ENCODE measurements at regions not wholly inside any gene's neighbourhood (a gene's known extent, or its start where the extent isn't known, plus 50 kb on each side); places are given as distances from the start of the nearest gene placed in this dataset.

DNA sequence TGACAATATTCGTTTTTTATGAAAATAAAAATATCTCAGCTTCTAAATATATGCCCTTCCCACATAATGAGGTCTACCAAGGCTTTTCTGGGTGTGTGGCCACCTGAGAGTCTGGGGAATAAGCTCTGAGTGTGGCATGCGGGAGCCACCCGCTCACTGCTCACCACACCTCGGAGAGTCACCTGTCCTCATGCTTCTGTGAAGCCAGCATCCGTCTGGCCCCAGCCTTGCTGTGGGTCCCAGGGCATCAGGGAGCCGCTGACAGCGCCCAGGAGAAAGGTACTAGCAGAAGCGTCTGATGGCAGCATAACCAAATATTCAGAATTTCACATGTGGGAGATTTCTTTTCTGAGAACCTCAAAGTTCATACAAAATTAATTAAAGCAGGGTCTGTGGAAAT, 133.2 kb upstream of the IRX4 start:
- no peak for DNase-seq

GRCh38 chr5:2015124-2015848, 132.6 kb upstream of the IRX4 start:
- no peak for DNase-seq

GRCh38 chr5:2014058-2014610, 131.4 kb upstream of the IRX4 start:
- DNase-seq = no peak

GRCh38 chr5:2013301-2014057, 130.8 kb upstream of the IRX4 start:
- DNase-seq = no peak

GRCh38 chr5:2012885-2013284, 130.2 kb upstream of the IRX4 start:
- no peak for DNase-seq

DNA sequence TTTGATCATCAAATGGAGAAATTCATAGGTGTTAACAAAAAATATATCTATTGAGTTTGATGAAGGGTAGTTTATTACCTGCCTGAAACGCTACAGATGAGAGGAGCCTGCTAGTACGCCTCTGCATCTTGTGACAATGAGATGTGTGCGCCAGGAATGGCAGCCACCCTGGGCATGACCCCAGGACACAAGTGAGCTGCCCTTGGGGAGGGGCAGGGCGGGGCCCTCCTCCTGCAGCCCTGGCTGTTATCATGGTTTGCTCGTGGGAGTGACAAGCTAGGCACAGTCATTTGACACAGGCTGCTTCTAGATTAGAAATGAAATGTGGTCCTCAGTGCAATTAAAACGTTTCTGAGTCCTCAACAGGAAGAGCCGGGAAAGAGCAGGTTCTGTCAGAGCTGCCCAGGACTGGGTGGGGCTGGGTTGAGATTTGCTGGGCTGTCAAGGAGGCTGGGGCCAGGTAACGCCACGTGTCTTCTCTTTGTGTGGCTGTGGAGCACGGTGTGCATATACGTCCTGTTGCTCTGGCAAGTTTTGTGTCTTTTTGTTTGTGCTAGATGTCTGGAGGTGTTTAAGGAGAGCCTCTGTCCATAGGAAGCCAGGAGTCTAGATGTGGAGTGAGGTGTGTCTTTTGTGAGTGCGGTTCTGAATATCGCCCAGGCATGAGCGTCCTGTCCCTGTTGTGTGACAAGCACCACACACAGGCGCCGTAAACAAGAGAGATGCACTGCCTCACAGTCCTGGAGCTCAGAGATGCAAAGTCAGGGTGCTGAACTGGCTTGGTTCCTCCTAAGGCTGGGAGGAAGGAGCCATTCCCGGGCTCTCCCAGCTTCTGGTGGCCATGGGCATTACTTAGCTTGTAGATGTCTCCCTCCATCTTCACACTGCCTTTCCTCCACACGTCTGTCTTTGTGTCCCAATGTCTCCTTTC, 129.0 kb upstream of the IRX4 start:
- DNase-seq = no peak

GRCh38 chr5:2010940-2011339, 128.2 kb upstream of the IRX4 start:
- DNase-seq = no peak

DNA sequence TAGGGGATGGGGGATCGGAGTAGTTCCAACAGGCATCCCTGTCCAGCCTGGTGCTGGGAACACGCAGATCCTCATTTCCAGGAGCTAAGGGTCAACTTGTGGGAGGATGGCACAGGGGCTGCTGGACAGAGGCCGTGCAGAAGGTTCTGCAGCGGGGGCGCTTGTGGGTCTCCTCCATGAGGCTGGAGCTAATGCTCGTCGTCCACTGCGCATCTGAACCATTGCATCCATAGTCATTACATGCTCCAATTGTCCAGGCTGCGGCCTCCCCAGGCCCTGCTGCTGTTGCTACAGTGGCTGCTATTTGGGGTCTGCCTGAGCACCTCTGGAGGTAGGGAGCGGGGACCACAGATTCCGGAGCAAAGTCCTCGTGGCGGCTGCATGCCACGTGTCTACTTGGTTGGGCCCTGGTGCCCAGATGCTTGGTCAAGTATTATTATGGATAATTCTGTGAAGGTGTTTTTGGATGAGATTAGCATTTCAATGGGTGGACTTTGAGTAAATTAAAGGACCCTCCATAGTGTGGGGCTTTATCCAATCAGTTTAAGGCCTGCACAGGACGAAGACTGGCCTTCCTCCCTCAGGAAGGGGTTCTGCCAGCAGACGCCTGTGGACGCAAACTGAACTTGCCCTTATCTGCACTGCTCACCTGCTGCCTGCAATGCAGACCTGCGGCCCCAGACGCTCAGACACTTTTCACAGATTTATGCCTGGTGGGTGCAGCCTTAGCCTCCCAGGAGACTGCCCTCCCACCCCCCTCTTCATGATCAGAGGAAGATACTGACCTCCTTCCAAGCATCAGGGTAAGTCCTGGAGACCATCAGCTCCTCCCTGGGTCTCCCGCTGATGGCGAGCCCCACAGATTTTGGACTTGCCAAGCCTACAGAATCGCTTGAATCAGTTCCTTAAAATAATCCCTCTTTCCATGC, 127.5 kb upstream of the IRX4 start:
- no peak for DNase-seq

DNA sequence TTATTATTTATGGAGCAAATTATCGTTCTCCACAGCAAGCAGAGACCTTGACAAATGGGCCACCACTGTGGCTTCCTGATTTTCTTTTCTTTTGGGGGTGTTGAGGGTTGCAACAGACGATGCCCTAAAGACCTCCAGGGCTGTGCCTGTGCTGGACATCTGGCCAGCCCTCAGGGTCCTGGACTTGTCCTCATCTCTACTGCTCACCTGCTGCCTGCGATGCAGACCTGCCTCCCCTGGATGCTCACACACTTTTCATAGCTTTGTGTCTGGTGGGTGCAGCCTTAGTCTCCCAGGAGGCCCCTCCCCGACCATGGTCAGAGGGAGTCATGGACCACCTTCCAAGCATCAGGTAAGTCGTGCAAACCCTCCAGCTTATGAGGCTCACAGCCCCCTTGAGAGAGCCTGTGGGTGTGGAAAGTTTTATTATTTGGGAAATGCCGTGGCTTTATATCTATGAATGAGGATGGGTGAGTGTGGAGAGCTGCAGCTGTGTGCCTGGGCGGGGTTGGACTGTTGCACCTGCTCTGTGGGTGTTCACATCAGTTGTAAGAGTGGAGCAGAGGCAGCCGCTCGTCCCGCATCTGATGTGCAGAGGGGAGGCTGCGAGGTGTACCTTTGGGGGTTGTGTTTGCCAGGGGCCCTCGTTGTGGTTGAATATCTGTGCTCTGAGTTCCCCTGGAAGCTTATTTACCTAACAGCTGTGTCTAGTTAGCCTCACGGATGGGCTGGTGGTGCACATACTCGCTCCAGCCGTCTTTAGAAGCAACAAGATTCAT, 126.3 kb upstream of the IRX4 start:
- DNase-seq = no peak

- DNase-seq = no peak
These were observed 125.3 kb upstream of the IRX4 start for GRCh38 chr5:2007878-2008501.

DNA sequence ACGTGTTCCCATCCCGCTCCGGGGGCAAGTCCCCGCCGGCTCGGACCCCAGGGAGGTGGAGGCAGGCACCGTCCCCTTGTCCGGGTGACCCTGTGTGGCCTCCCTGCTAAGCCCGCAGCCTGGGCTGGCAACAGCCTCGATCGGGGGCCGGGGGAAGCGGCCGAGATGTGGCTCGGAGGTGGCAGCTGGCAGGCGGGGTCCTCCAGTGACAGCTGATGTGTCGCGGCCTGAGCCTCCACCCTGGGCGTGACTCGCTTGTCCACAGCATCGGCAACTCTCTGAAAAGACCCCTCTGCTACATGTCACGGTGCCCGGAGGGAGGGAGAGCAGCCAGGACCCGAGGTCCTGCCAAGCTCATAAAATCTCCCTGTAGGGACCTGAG, 124.8 kb upstream of the IRX4 start:
- DNase-seq = no peak

DNA sequence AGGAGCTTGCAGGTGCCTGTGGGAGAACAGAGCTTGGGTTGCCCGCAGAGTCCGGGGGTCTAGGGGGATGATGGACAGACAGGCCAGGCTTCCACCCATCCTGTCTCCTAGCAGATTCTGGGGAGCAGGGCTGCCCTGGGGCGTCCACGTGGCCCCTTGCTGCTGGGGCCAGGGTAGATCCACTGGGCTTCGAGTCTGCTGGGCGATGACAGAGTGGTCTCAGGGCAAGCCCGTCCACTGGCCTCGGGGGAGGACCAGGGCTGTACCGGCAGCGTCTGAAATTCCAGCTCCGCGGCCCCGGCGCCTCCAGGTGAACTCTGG, 124.2 kb upstream of the IRX4 start:
- DNase-seq = no peak

- no peak for DNase-seq
These were observed 123.7 kb upstream of the IRX4 start for GRCh38 chr5:2006193-2006970.

DNA sequence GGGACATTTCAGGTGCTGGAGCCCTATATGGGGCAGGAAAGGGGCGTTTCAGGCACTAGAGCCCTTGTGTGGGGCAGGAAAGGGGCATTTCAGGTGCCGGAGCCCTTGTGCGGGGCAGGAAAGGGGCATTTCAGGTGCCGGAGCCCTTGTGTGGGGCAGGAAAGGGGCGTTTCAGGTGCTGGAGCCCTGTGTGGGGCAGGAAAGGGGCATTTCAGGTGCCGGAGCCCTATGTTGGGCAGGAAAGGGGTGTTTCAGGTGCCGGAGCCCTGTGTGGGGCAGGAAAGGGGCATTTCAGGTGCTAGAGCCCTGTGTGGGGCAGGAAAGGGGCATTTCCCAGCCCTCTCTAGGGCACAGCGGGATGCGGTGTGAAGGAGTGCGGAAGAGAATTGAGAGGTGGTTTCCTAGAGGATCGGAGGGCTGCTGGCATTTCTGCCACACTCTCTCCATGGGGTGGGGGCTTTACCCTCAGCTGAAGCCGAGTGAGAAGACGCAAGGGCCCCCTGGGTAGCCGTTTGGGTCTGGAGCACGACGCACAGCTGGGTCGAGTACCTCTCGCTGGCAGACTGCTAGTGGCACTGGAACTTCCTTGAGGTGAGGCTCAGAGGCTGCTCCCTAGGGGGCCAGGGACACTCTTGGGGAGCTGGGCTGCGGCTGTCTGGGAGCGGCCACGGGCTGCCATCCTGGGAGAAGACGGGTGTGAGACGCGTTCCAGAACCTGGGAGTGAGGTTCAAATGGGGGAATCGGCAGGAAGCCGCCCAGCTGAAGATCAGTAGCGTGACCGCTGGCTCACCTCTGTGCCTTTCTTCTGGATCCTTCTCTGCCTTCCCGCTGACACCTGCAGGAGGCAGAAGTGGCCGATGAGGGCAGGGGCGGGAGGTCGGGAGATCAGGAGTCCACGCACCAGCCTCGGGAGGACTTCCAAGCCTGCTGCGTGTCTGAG, 122.6 kb upstream of the IRX4 start:
- no peak for DNase-seq

GRCh38 chr5:2003690-2004365, 121.1 kb upstream of the IRX4 start:
- DNase-seq = no peak

GRCh38 chr5:2003206-2003605, 120.5 kb upstream of the IRX4 start:
- no peak for DNase-seq

DNA sequence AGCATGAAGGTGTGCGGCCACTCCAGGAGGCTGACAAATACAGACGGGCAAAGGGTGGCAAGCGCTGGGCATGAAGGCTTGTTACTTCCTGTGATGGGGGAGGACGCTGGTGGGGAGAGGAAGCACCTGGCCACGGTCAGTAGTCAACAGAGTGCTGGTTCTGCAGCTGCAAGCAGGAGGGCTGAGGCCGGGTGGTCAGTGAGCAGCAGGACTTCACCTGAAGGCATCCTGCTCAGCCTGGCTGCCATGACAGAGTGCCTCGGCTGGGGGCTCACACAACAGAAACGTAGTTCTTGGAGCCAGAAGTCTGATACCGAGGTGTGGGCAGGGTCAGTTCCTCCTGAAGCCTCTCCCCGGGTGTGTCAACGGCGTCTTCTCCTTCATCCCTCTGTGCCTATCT, 118.6 kb upstream of the IRX4 start:
- no peak for DNase-seq

- DNase-seq = no peak
These were observed 117.9 kb upstream of the IRX4 start for GRCh38 chr5:2000591-2000990.

Measured in NCI-H2227 treated with DMSO at 0.1 percent for 48 hours (cell line).